Neural progenitor cell (in vitro differentiated cells): ENCODE measurements at regions not wholly inside any gene's neighbourhood (a gene's known extent, or its start where the extent isn't known, plus 50 kb on each side); places are given as distances from the start of the nearest gene placed in this dataset.

Source experiments
- EZH2phosphoT487 ChIP-seq: fragments of 200-600 bp; sonication (generic); IDR thresholded peaks from 2 replicates; pipeline ENCODE4 v1.6.1; 2017; ENCODE audit warnings: antibody characterized with exemption
- TF ChIP-seq, protein P1 (sequence below): fragments of 200-600 bp; sonication (generic); IDR thresholded peaks from 2 replicates; pipeline ENCODE4 v1.5.1; 2017; ENCODE audit warnings: antibody characterized with exemption, mild to moderate bottlenecking

DNA sequence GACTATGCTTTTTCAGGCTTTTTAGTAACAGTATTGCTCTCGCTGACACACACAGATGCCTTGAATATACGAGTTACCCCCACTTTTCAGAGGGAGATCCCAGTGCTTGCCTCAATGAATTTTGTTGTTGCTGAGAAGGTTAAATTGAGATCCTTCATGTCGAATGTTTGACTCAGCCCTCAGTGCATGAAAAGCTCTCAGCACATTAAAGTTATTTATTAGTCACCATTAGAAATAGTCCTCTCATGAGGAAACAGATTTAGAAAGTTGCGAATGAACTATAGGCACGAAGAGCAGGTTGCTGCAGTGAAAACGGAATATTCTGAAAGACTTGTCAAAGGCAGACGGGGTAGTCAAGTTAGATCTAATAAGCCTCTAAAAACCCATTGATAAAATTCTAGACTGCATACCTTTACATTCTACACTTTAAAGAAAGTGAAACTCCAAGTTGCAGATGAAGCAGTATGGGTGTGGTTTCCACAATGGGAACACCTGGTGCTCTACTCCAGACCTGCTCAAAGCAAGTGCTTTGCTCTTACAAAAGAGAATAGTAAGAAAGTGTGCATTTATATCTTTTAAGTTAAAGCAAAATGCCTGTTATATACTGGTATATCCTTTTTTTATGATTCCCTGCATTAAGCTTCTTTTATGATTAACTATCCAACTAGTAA is 238.1 kb downstream of the MAF start:
- TF ChIP-seq, protein P1, sequence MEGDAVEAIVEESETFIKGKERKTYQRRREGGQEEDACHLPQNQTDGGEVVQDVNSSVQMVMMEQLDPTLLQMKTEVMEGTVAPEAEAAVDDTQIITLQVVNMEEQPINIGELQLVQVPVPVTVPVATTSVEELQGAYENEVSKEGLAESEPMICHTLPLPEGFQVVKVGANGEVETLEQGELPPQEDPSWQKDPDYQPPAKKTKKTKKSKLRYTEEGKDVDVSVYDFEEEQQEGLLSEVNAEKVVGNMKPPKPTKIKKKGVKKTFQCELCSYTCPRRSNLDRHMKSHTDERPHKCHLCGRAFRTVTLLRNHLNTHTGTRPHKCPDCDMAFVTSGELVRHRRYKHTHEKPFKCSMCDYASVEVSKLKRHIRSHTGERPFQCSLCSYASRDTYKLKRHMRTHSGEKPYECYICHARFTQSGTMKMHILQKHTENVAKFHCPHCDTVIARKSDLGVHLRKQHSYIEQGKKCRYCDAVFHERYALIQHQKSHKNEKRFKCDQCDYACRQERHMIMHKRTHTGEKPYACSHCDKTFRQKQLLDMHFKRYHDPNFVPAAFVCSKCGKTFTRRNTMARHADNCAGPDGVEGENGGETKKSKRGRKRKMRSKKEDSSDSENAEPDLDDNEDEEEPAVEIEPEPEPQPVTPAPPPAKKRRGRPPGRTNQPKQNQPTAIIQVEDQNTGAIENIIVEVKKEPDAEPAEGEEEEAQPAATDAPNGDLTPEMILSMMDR = no peak
- TF ChIP-seq EZH2phosphoT487 = no peak
